ENCODE measurements at regions not wholly inside any gene's neighbourhood (a gene's known extent, or its start where the extent isn't known, plus 50 kb on each side); places are given as distances from the start of the nearest gene placed in this dataset.

- TF ChIP-seq ARID5B (CRISPR knock-in tag; IDR thresholded peaks at IDR 0.05) (0 out of 2 replicates have a peak, but pooled peaks have one; percentile 13), GLMP (CRISPR knock-in tag; IDR thresholded peaks at IDR 0.05; ENCODE audit: borderline replicate concordance) (no peak), CSRNP1 (CRISPR knock-in tag; IDR thresholded peaks at IDR 0.05) (no peak), CREB3 (CRISPR knock-in tag; IDR thresholded peaks at IDR 0.05) (no peak), ZFP36 (IDR thresholded peaks at IDR 0.05; ENCODE audit: borderline replicate concordance, low read depth, low read length, partially characterized antibody) (no peak), KDM2A (CRISPR knock-in tag; IDR thresholded peaks at IDR 0.05; ENCODE audit: borderline replicate concordance, low read depth) (peak; percentile 44; the same call in 1 of the 2 replicates), DDIT3 (CRISPR knock-in tag; IDR thresholded peaks at IDR 0.05) (no peak), ZBTB33 (CRISPR knock-in tag; IDR thresholded peaks at IDR 0.05) (peak; percentile 81), RBAK (CRISPR knock-in tag; IDR thresholded peaks at IDR 0.05) (no peak), MAFF (IDR thresholded peaks at IDR 0.05; ENCODE audit: low read depth, low read length) (peak; percentile 36; the same call in 1 of the 2 replicates), ZSCAN30 (CRISPR knock-in tag; IDR thresholded peaks at IDR 0.05) (no peak), NRL (CRISPR knock-in tag; IDR thresholded peaks at IDR 0.05; ENCODE audit: borderline replicate concordance) (no peak), CCDC6 (CRISPR knock-in tag; IDR thresholded peaks at IDR 0.05) (no peak), MAFK (conservative IDR thresholded peaks at IDR 0.05 in 1 of 2, IDR thresholded peaks at IDR 0.05 in 1 of 2; ENCODE audit: low read length in 2 of 2) (peak; percentile 50 to 51), HMGXB4 (CRISPR knock-in tag; IDR thresholded peaks at IDR 0.05; ENCODE audit: borderline replicate concordance in 1 of 2, low read depth in 1 of 2) (peak in 1 of 2 experiments; percentile 28; a peak in 1 of 4 replicates), SMC3 (IDR thresholded peaks at IDR 0.05; ENCODE audit: low read length) (peak; percentile 73), ZNF460 (CRISPR knock-in tag; IDR thresholded peaks at IDR 0.05; ENCODE audit: borderline replicate concordance) (no peak)
Observed at GRCh38 chr19:32287811-32288227, 57.6 kb upstream of the ZNF507 start (continued).

Measured in HepG2 (cell line).